ENCODE measurements at regions not wholly inside any gene's neighbourhood (a gene's known extent, or its start where the extent isn't known, plus 50 kb on each side); places are given as distances from the start of the nearest gene placed in this dataset.

DNA sequence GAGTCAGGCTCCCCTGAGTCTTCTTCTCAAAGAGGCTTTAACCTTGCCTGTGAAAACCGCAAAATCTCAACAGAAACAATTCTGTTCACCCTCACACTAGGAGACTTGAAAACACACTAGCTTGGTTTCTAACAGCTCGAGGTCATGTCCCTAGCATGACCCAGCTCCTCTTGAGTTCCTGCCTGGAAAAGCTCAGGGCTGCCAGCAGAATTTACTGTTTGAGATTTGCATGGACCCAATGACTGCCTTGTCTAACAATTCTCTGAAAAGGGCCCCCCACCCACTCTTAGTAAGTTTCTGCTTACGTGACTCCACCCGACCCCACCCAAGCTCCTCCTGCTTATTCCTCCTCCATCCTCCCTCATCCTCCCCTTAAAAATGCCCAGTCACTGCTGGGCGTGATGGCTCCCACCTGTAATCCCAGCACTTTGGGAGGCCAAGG lies 85.1 kb upstream of the KMT2C start:
- TF ChIP-seq, protein P1, sequence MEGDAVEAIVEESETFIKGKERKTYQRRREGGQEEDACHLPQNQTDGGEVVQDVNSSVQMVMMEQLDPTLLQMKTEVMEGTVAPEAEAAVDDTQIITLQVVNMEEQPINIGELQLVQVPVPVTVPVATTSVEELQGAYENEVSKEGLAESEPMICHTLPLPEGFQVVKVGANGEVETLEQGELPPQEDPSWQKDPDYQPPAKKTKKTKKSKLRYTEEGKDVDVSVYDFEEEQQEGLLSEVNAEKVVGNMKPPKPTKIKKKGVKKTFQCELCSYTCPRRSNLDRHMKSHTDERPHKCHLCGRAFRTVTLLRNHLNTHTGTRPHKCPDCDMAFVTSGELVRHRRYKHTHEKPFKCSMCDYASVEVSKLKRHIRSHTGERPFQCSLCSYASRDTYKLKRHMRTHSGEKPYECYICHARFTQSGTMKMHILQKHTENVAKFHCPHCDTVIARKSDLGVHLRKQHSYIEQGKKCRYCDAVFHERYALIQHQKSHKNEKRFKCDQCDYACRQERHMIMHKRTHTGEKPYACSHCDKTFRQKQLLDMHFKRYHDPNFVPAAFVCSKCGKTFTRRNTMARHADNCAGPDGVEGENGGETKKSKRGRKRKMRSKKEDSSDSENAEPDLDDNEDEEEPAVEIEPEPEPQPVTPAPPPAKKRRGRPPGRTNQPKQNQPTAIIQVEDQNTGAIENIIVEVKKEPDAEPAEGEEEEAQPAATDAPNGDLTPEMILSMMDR (IDR thresholded peaks at IDR 0.05): no peak
- no peak for TF ChIP-seq POLR2A (IDR thresholded peaks at IDR 0.05)
